ENCODE measurements at regions not wholly inside any gene's neighbourhood (a gene's known extent, or its start where the extent isn't known, plus 50 kb on each side); places are given as distances from the start of the nearest gene placed in this dataset.

DNA sequence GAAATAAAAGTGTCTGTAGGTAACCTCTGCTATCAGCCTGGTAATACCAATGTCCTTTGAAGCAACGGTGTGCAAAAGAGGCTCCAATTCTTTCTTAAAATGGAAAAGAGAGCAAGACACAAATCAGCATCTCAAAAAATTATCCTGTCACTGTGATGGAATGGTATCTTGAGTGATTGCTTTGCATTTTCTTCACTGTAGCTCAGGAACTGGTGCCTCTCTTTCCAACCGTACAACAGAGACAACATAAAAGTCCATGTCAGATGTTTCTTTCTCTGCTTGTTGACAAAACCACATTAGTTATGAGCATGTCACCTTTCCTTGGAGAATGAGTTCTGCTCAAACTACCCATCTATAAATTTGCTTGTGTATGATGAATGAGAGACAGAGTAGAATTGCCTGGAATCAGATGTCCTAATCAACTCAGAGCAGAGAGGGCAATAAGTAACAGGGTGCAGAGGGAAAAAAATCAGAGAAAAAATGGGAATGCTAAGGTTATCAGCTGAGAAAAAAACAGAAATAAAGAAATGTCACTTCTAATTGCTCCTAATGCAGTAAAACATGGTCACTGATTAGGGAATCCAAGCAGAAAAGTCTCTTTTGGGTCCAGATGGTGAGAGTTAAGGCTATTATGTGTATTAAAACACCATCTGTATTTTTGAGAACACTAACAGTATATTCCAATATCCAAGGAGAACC, 465.0 kb upstream of the ATP2B1 start:
- DNase-seq: no peak
- Histone ChIP-seq H3K27me3 (no peaks in the 10 kb centered on the region), H3K4me3 (no peak overlapping the region), H3K9me3 (peaks cover 0 to 3% of the 10 kb centered on the region in 2 donors), H3K36me3 (no peaks in the 10 kb centered on the region), H3K27ac (no peak overlapping the region), H3K4me1 (no peaks in the 10 kb centered on the region)
- no peak for ATAC-seq
- TF ChIP-seq, protein P1, sequence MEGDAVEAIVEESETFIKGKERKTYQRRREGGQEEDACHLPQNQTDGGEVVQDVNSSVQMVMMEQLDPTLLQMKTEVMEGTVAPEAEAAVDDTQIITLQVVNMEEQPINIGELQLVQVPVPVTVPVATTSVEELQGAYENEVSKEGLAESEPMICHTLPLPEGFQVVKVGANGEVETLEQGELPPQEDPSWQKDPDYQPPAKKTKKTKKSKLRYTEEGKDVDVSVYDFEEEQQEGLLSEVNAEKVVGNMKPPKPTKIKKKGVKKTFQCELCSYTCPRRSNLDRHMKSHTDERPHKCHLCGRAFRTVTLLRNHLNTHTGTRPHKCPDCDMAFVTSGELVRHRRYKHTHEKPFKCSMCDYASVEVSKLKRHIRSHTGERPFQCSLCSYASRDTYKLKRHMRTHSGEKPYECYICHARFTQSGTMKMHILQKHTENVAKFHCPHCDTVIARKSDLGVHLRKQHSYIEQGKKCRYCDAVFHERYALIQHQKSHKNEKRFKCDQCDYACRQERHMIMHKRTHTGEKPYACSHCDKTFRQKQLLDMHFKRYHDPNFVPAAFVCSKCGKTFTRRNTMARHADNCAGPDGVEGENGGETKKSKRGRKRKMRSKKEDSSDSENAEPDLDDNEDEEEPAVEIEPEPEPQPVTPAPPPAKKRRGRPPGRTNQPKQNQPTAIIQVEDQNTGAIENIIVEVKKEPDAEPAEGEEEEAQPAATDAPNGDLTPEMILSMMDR (IDR thresholded peaks at IDR 0.05): no peak
- intact Hi-C loops (cut with DNase I): no loop called here

DNA sequence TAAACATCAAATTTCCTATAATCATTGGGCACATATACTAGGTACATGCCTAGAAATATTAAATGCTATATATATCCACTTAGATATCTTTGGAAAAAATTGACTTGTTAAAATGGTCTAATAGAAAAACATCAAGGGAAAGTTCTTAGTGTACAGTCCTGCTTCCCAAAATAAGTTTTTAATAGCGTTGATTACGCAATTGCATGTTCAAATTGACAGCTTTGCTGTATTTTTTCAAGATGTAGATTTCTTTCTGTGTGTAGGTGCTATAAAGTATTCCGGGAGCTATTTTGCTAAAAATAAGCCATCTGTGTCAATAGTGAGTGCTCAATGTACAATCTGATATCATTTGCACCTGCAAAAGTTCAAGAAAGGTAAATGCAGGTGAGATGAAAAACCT, 463.9 kb upstream of the ATP2B1 start:
- no peak overlapping the region for H3K4me3 ChIP-seq
- no peaks in the 10 kb centered on the region for H3K4me1 ChIP-seq
- H3K9me3 ChIP-seq: peaks cover 0 to 1% of the 10 kb centered on the region in 2 donors
- ATAC-seq: no peak
- H3K27ac ChIP-seq: no peak overlapping the region
- TF ChIP-seq, protein P1 (IDR thresholded peaks at IDR 0.05): no peak
- intact Hi-C loops (cut with DNase I): no loop called here
- DNase-seq: no peak
- H3K27me3 ChIP-seq: no peaks in the 10 kb centered on the region
- no peaks in the 10 kb centered on the region for H3K36me3 ChIP-seq

DNA sequence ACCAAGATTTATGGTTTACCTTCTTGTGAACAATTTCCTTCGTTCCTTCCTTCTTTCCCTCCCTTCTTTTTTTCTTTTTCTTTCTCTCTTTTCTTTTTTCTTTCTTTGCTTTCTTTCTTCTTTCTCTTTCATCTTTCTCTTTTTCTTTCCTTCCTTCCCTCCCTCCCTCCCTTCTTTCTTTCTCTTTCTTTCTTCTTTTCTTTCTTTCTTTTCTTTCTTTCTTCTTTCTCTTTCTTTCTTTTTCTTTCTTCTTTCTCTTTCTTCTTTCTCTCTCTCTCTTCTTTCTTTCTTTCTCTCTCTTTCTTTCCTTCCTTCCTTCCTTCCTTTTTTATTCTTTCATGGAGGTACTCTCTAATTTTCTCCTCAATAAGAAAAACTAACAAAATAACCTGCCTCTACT, 462.1 kb upstream of the ATP2B1 start:
- no peak for DNase-seq
- no peak for ATAC-seq
- intact Hi-C loops (cut with DNase I): no loop called here
- H3K4me1 ChIP-seq: no peaks in the 10 kb centered on the region
- no peak overlapping the region for H3K4me3 ChIP-seq
- TF ChIP-seq, protein P1 (IDR thresholded peaks at IDR 0.05): no peak
- H3K27me3 ChIP-seq: no peaks in the 10 kb centered on the region
- H3K27ac ChIP-seq: no peak overlapping the region
- no peaks in the 10 kb centered on the region for H3K9me3 ChIP-seq
- H3K36me3 ChIP-seq: no peaks in the 10 kb centered on the region

DNA sequence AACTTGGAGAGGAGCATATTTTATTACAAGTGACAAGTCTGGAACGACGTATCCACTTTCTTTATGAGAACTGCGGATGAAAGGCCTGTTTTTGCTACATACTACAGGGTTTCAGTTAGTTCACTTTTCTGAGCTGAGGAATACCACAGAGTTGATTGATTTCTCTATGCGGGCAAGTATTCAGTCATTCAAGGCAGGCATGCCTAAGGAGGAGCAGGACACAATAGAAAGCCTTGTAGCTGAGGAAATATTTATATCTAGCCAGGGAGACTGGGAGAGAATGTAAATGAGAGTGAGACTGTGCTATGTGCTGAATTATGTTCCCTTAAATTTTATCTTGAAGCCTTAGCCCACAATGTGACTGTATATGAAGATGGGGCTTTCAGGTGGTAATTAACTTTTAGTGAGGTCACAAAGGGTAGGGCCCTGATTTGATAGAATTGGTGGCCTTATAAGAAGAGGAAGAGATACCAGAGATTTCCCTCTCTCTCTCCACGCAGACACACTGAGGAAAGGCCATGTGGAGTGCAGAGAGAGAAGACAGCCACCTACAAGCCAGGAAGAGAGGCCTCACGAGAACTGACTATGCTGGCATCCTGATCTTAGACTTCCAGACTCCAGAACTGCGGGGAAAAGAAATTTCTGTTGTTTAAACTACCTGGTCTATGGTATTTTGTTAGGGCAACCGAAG, 459.0 kb upstream of the ATP2B1 start:
- intact Hi-C loops (cut with DNase I): no loop called here
- DNase-seq: no peak
- Histone ChIP-seq H3K36me3 (no peaks in the 10 kb centered on the region), H3K9me3 (no peaks in the 10 kb centered on the region), H3K4me3 (no peak overlapping the region), H3K27ac (no peak overlapping the region), H3K27me3 (no peaks in the 10 kb centered on the region), H3K4me1 (no peaks in the 10 kb centered on the region)
- ATAC-seq: no peak
- TF ChIP-seq, protein P1 (IDR thresholded peaks at IDR 0.05): no peak

DNA sequence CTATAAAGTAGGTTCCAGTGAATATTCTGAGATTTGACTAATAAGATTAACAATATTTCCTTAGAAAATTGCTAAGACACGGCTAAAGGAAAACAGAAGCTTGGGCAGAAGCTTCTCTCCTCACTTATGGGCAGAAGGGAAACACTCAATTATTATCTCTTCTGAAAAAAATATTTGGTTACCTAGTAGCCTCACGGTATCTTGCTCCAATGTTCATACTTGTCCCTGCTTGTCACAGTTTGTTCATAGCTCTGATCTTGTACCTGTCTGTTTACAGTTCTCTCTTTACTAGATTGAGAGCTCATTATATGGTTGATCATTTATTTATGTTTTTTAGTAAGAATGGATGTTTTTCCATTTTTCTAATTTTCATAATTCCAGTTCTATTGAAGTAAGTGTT, 458.0 kb upstream of the ATP2B1 start:
- Histone ChIP-seq H3K9me3 (no peaks in the 10 kb centered on the region), H3K4me1 (no peaks in the 10 kb centered on the region), H3K36me3 (no peaks in the 10 kb centered on the region), H3K4me3 (no peak overlapping the region), H3K27me3 (no peaks in the 10 kb centered on the region), H3K27ac (no peak overlapping the region)
- ATAC-seq: no peak
- no peak for DNase-seq
- intact Hi-C loops (cut with DNase I): no loop called here
- TF ChIP-seq, protein P1 (IDR thresholded peaks at IDR 0.05): no peak

Data from left lung (tissue), 4 donors.